ENCODE measurements at regions not wholly inside any gene's neighbourhood (a gene's known extent, or its start where the extent isn't known, plus 50 kb on each side); places are given as distances from the start of the nearest gene placed in this dataset.

- no peak for DNase-seq
- no peaks in the 10 kb centered on the region for H3K36me3 Mint-ChIP-seq (ENCODE audit: unreplicated experiment)
- no peaks in the 10 kb centered on the region for H3K9me3 Mint-ChIP-seq (ENCODE audit: unreplicated experiment)
- H3K27me3 Mint-ChIP-seq (ENCODE audit: unreplicated experiment) = no peaks in the 10 kb centered on the region
- H3K4me3 Mint-ChIP-seq (ENCODE audit: unreplicated experiment) = no peak overlapping the region
- no peak overlapping the region for H3K27ac Mint-ChIP-seq (ENCODE audit: unreplicated experiment)
- peaks cover 4% of the 10 kb centered on the region for H3K4me1 Mint-ChIP-seq (ENCODE audit: low read depth, unreplicated experiment)
- no peak for TF ChIP-seq CTCF (IDR thresholded peaks at IDR 0.05; ENCODE audit: partially characterized antibody, unreplicated experiment)
Measured at GRCh38 chr5:115461093-115461492, 83.5 kb downstream of the FEM1C start.

- H3K4me3 Mint-ChIP-seq (ENCODE audit: unreplicated experiment) = no peak overlapping the region
- peaks cover 4% of the 10 kb centered on the region for H3K4me1 Mint-ChIP-seq (ENCODE audit: low read depth, unreplicated experiment)
- H3K27ac Mint-ChIP-seq (ENCODE audit: unreplicated experiment) = no peak overlapping the region
- H3K27me3 Mint-ChIP-seq (ENCODE audit: unreplicated experiment) = no peaks in the 10 kb centered on the region
- no peak for TF ChIP-seq CTCF (IDR thresholded peaks at IDR 0.05; ENCODE audit: partially characterized antibody, unreplicated experiment)
- DNase-seq = no peak
- no peaks in the 10 kb centered on the region for H3K9me3 Mint-ChIP-seq (ENCODE audit: unreplicated experiment)
- H3K36me3 Mint-ChIP-seq (ENCODE audit: unreplicated experiment) = no peaks in the 10 kb centered on the region
Measured at GRCh38 chr5:115460472-115460871, 84.1 kb downstream of the FEM1C start.

GRCh38 chr5:115459855-115460341 is 84.7 kb downstream of the FEM1C start:
- Mint-ChIP-seq H3K27me3 (ENCODE audit: unreplicated experiment) (no peaks in the 10 kb centered on the region), H3K36me3 (ENCODE audit: unreplicated experiment) (no peaks in the 10 kb centered on the region), H3K9me3 (ENCODE audit: unreplicated experiment) (no peaks in the 10 kb centered on the region), H3K27ac (ENCODE audit: unreplicated experiment) (no peak overlapping the region), H3K4me1 (ENCODE audit: low read depth, unreplicated experiment) (peaks cover 4% of the 10 kb centered on the region), H3K4me3 (ENCODE audit: unreplicated experiment) (no peak overlapping the region)
- no peak for DNase-seq
- TF ChIP-seq CTCF (IDR thresholded peaks at IDR 0.05; ENCODE audit: partially characterized antibody, unreplicated experiment) = no peak

GRCh38 chr5:115458416-115458815 is 86.2 kb downstream of the FEM1C start:
- Mint-ChIP-seq H3K36me3 (ENCODE audit: unreplicated experiment) (no peaks in the 10 kb centered on the region), H3K4me1 (ENCODE audit: low read depth, unreplicated experiment) (peaks cover 4% of the 10 kb centered on the region), H3K4me3 (ENCODE audit: unreplicated experiment) (no peak overlapping the region), H3K27ac (ENCODE audit: unreplicated experiment) (no peak overlapping the region), H3K9me3 (ENCODE audit: unreplicated experiment) (no peaks in the 10 kb centered on the region), H3K27me3 (ENCODE audit: unreplicated experiment) (no peaks in the 10 kb centered on the region)
- no peak for TF ChIP-seq CTCF (IDR thresholded peaks at IDR 0.05; ENCODE audit: partially characterized antibody, unreplicated experiment)
- no peak for DNase-seq

GRCh38 chr5:115458003-115458409 is 86.6 kb downstream of the FEM1C start:
- no peak for TF ChIP-seq CTCF (IDR thresholded peaks at IDR 0.05; ENCODE audit: partially characterized antibody, unreplicated experiment)
- Mint-ChIP-seq H3K4me1 (ENCODE audit: low read depth, unreplicated experiment) (peaks cover 4% of the 10 kb centered on the region), H3K36me3 (ENCODE audit: unreplicated experiment) (no peaks in the 10 kb centered on the region), H3K9me3 (ENCODE audit: unreplicated experiment) (no peaks in the 10 kb centered on the region), H3K27ac (ENCODE audit: unreplicated experiment) (no peak overlapping the region), H3K4me3 (ENCODE audit: unreplicated experiment) (no peak overlapping the region), H3K27me3 (ENCODE audit: unreplicated experiment) (no peaks in the 10 kb centered on the region)
- DNase-seq = no peak

All from glutamatergic neuron (in vitro differentiated cells).